BJ (cell line): ENCODE measurements at regions not wholly inside any gene's neighbourhood (a gene's known extent, or its start where the extent isn't known, plus 50 kb on each side); places are given as distances from the start of the nearest gene placed in this dataset.

Source experiments
- CTCF ChIA-PET: fragments of 350-600 bp; formaldehyde crosslinking; extraction: SDS; loops from one replicate; lab custom pipeline; 2021; ENCODE audit warnings: antibody characterized with exemption, inconsistent platforms; lab: Yijun Ruan, JAX
- POLR2A ChIA-PET: fragments of 300-600 bp; sonication (Branson Sonifier 250); formaldehyde crosslinking; extraction: SDS; loops from one replicate; lab custom pipeline; 2021; ENCODE audit warnings: antibody characterized with exemption; lab: Charles Lee
- DNase-seq: peaks from one replicate; pipeline ENCODE4 v3.0.0-alpha.2; 2011; ENCODE audit warnings: low read depth
- H3K27me3 ChIP-seq: 2 replicates; pipeline ENCODE4 v1.6.0; 2011; ENCODE audit warnings: low read length; ENCODE audit not compliant: control insufficient read depth, insufficient read depth
- H3K36me3 ChIP-seq: 2 replicates; pipeline ENCODE4 v1.5.1; 2011; ENCODE audit warnings: low read length; ENCODE audit not compliant: control insufficient read depth, insufficient read depth
- H3K4me3 ChIP-seq: 2 replicates; pipeline ENCODE4 v1.5.1; 2011; ENCODE audit warnings: low read depth, mild to moderate bottlenecking, control low read depth, low read length
- TF ChIP-seq, protein P1 (sequence below): IDR thresholded peaks from 2 replicates; pipeline ENCODE4 v1.5.1; 2011; ENCODE audit warnings: low read depth, mild to moderate bottlenecking, control low read depth, inconsistent platforms, low read length, moderate library complexity; ENCODE audit not compliant: insufficient read depth

DNA sequence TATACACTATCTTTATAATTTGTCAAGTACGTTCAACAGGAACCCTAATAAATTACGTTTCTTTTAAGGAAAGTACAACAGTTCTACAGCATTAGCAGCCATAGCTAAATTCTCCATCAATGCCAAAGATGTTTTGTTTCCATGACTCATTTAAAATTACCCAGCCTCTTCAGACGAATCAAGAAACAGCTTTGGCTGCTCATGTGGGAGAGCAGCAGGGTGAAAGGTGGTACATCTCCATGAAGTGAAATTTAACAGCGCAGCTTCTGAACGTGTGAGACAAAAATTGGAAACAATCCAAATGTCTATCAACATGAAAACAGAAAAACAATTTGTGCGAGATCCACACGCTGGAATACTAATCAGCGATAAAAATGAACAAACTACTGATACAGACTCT is 327.3 kb upstream of the CDH6 start:
- DNase-seq: no peak
- H3K4me3 ChIP-seq: no peak overlapping the region
- ChIA-PET POLR2A (no interaction called here), CTCF (interaction anchor here (1.0 kb wide), 1 partner anchor 8 kb away, joined by 3 read pairs; no protein-coding TSS in a partner anchor)
- H3K27me3 ChIP-seq: no peaks in the 10 kb centered on the region
- H3K36me3 ChIP-seq: no peaks in the 10 kb centered on the region
- TF ChIP-seq, protein P1, sequence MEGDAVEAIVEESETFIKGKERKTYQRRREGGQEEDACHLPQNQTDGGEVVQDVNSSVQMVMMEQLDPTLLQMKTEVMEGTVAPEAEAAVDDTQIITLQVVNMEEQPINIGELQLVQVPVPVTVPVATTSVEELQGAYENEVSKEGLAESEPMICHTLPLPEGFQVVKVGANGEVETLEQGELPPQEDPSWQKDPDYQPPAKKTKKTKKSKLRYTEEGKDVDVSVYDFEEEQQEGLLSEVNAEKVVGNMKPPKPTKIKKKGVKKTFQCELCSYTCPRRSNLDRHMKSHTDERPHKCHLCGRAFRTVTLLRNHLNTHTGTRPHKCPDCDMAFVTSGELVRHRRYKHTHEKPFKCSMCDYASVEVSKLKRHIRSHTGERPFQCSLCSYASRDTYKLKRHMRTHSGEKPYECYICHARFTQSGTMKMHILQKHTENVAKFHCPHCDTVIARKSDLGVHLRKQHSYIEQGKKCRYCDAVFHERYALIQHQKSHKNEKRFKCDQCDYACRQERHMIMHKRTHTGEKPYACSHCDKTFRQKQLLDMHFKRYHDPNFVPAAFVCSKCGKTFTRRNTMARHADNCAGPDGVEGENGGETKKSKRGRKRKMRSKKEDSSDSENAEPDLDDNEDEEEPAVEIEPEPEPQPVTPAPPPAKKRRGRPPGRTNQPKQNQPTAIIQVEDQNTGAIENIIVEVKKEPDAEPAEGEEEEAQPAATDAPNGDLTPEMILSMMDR: no peak

DNA sequence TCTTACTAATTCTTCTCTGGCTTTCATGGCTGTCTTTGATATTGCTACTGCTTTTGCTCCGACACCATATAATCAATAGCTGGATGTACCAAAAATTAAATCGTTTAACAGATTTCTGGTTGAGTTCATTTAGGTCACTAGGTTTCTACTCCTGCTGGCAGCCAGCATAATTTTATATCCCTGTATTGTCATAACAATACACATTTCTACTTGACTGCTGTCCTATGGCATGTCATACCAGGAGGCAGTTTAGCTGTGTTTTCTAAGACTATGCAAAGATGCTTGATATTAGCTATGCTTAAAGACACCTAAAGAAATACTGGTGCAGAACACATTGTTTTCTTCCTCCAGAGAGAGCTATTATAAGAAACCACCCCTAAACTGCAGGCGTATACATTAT is 337.2 kb upstream of the CDH6 start:
- H3K27me3 ChIP-seq: peaks cover 1% of the 10 kb centered on the region; the same call in 1 of the 2 replicates
- H3K4me3 ChIP-seq: no peak overlapping the region
- ChIA-PET CTCF (no interaction called here), POLR2A (no interaction called here)
- DNase-seq: no peak
- H3K36me3 ChIP-seq: no peaks in the 10 kb centered on the region
- TF ChIP-seq, protein P1: no peak

DNA sequence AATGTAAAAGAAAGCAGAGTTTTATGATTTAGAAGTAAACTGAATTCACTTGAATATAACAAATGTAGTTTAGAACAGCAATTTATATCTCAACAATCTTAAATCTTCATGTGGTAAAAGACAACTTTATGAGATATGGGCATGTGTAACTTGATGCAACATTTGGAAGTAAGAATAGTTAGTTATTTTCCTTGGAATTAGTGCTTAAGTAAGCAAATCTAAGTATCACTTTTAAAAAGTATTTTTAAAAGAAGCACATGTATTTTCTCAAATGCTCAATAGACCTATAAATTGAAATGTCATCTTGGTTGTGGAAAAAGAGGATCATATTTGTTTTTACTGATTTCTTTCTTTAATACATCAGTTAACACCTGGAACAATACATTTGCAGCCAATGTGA is 340.3 kb upstream of the CDH6 start:
- POLR2A ChIA-PET: no interaction called here
- H3K36me3 ChIP-seq: no peaks in the 10 kb centered on the region
- no peak overlapping the region for H3K4me3 ChIP-seq
- CTCF ChIA-PET: no interaction called here
- no peak for DNase-seq
- TF ChIP-seq, protein P1: no peak
- no peaks in the 10 kb centered on the region for H3K27me3 ChIP-seq

DNA sequence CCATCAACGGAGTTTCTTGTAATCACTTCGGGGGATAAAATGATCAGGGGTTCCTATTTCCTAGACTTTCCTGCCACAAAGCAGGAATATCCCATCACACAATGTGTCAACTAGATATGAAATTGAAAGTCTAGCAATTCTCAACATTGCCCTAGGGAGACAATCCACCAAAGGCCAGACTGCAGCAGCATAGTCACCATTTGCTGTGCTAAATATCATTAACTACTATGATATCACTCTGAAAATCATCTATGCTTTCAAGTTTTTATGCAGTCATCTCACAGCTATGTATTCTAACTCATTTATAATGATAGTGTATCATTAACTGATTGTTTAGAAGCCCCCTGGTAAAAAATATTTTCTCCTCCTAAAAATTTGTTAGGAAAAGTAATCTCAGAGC is 342.6 kb upstream of the CDH6 start:
- TF ChIP-seq, protein P1: no peak
- ChIA-PET CTCF (no interaction called here), POLR2A (no interaction called here)
- no peaks in the 10 kb centered on the region for H3K27me3 ChIP-seq
- no peaks in the 10 kb centered on the region for H3K36me3 ChIP-seq
- no peak for DNase-seq
- H3K4me3 ChIP-seq: no peak overlapping the region

DNA sequence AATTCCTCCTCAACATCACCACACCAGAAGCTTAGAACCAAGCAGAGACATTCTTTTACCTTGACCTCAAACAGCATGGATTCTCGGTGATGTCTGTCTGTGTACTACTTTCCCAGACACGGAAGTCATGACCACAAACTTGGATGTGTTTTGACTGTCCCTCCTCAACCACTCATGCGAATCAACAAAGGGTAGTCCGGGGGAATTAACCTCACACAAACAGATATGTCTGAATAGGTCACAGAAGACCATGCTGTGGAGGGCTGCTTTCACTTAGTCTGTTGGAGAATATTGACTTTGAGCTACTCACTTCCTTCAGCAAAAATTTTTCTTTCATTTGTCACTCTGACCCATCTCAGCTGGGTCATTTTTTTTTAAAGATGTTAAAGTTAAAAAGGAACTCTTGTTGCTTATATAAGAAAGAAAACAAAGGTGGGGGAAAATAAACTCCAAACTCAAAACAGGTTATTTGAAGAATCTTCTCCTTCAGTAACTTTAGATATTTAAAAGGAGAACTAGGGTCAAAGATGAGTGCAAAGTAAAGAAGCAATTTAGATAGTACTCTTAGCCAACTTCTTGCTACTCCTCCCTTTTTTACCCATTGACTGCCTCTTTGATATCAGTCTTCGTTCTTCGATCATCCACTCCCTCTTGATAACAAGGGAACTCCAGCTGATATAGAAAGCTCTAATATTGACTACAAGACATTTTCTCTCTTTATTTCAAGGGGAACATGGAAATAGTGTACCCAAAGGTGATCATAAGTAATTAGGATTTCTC is 343.4 kb upstream of the CDH6 start:
- no peak overlapping the region for H3K4me3 ChIP-seq
- no peaks in the 10 kb centered on the region for H3K27me3 ChIP-seq
- TF ChIP-seq, protein P1: no peak
- no peaks in the 10 kb centered on the region for H3K36me3 ChIP-seq
- CTCF ChIA-PET: no interaction called here
- POLR2A ChIA-PET: no interaction called here
- no peak for DNase-seq
